GM12891 (cell line): ENCODE measurements at regions not wholly inside any gene's neighbourhood (a gene's known extent, or its start where the extent isn't known, plus 50 kb on each side); places are given as distances from the start of the nearest gene placed in this dataset.

ENCODE experiments used
- PAX5 ChIP-seq: IDR thresholded peaks from 2 replicates; pipeline ENCODE4 v1.6.1; 2011; ENCODE audit warnings: low read length, moderate library complexity, mild to moderate bottlenecking; ENCODE audit not compliant: insufficient read depth, severe bottlenecking
- POLR2A ChIP-seq: IDR thresholded peaks from 2 replicates; pipeline ENCODE4 v1.6.1; 2011; ENCODE audit warnings: low read depth, low read length, control low read depth
- POLR2AphosphoS5 ChIP-seq: IDR thresholded peaks from 2 replicates; pipeline ENCODE4 v1.6.1; 2011; ENCODE audit warnings: low read depth, low read length, control low read depth
- TAF1 ChIP-seq: IDR thresholded peaks from 2 replicates; pipeline ENCODE4 v1.6.1; 2011; ENCODE audit warnings: low read depth, low read length, control low read depth

DNA sequence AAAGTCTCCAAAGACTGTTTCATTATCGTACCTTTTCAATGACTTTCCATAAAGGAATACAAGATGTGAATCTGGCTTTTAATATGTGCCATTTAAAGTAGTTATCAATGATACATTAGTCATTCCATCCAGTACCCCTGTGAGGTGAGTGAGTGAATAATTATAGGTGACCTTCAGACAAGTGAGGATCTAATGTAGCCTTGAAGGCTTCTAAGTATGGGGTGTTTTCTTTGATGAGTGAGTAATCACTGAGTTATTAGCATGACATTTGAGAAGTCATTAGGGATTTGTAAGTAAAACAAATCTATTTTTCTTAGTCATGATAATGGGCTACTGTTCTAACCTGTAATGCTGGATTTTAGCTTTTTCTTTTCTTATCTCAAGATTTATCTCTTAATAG is 831.4 kb downstream of the ADGRL2 start:
- TF ChIP-seq POLR2AphosphoS5 (no peak), POLR2A (no peak), TAF1 (no peak), PAX5 (no peak)
